ENCODE measurements at regions not wholly inside any gene's neighbourhood (a gene's known extent, or its start where the extent isn't known, plus 50 kb on each side); places are given as distances from the start of the nearest gene placed in this dataset.

DNA sequence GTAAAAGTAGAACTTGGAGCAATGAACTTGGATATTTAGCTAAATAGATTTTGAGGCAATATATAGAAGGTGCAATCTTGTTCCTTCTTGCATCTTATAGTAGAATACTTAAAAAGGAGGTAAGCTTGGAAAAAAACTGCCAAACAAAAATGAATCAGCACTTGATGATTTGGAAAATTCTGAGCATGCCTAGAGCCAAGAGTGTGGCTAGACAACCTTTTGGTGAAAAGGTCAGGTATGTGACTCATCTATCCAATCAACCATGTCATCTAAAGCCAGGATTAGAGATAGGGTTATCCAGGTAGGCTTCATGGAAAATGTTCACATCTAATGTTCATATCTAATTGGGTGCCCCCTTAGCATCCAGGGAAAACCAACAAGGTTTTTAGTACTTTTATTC is 515.0 kb downstream of the COL11A1 start:
- TF ChIP-seq, protein P1, sequence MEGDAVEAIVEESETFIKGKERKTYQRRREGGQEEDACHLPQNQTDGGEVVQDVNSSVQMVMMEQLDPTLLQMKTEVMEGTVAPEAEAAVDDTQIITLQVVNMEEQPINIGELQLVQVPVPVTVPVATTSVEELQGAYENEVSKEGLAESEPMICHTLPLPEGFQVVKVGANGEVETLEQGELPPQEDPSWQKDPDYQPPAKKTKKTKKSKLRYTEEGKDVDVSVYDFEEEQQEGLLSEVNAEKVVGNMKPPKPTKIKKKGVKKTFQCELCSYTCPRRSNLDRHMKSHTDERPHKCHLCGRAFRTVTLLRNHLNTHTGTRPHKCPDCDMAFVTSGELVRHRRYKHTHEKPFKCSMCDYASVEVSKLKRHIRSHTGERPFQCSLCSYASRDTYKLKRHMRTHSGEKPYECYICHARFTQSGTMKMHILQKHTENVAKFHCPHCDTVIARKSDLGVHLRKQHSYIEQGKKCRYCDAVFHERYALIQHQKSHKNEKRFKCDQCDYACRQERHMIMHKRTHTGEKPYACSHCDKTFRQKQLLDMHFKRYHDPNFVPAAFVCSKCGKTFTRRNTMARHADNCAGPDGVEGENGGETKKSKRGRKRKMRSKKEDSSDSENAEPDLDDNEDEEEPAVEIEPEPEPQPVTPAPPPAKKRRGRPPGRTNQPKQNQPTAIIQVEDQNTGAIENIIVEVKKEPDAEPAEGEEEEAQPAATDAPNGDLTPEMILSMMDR (IDR thresholded peaks at IDR 0.05), result no peak
- no peak for TF ChIP-seq EP300 (IDR thresholded peaks at IDR 0.05; ENCODE audit: low read depth)
